COLO668 (cell line): ENCODE measurements at regions not wholly inside any gene's neighbourhood (a gene's known extent, or its start where the extent isn't known, plus 50 kb on each side); places are given as distances from the start of the nearest gene placed in this dataset.
"Not testable (repeated sequence)": the region's sequence is repeated elsewhere in the genome, so short reads cannot be mapped to it uniquely, and the experiment has no call there.

Experiments used
- DNase-seq: peaks from one replicate; lab custom pipeline; 2025; ENCODE audit not compliant: unreplicated experiment; lab: John Stamatoyannopoulos, UW

DNA sequence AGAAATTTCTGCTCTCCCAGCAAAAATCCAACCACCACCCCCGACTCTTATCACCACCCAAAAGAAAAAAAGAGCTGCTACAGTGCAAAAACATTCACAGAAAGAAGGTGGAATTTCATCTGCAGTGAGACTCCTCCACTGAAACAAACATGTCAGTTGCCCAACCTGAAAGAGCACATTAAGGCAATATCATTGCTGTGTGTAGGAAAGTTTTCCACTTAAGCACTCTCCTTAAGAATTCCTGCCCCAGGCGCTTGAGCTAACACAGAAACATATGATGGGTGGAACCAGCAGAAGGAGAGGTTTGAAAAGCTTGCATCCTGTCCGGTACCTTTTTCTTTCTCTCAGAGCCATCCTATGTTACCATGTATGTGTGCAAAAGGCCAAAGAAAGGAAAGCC is 200.8 kb upstream of the GADL1 start:
- no peak for DNase-seq

DNA sequence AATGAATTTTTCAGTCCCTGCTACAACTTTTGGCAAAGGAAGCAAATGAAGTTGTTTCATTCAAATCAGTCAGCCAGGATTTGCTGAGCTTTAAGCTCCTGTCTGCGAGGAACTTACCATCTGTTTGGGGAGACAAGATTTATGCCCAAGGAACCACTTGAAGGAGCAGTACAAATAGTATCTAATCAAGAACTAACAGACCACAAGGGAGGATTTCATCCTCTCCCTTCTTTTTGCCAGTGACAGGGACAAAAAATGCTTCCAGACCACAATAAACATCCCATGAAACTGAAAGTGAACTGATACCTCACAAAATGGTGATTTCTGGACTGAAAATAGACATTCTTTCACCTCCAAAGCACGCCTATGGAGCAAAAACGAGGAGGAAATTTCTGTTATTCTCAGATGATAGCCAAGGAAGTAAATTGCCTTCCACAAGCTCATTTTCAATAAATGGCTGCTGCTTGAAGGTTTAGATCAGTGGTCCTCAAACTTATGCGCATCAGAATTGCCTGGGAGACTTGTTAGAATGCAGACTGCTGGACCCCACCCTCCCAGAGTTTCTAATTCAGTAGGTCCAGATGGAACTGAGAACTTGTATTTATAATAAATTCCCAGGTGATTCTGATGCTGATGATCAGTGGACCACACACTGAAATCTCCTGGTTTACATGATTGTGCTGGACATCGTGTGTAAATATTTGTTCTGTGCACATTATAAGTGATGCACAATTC is 202.4 kb upstream of the GADL1 start:
- DNase-seq, result no peak

DNA sequence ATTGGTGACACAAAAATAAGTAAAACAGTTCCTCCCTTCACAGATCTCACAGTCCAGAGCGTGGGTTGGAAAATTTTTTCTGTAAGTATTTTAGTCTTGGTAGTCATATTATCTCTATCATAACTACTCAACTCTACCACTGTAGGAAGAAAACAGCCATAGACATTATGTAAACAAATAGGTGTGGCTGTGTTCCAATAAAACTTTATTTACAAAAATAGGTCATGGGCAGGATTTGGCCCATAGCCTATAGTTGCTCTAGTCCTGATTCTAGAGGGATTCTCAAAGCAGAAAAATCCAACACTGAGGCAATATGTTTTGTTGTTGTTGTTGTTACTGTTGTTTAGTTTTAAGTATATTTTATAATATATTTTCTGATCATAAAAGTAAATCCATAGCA is 206.1 kb upstream of the GADL1 start:
- DNase-seq, result no peak

DNA sequence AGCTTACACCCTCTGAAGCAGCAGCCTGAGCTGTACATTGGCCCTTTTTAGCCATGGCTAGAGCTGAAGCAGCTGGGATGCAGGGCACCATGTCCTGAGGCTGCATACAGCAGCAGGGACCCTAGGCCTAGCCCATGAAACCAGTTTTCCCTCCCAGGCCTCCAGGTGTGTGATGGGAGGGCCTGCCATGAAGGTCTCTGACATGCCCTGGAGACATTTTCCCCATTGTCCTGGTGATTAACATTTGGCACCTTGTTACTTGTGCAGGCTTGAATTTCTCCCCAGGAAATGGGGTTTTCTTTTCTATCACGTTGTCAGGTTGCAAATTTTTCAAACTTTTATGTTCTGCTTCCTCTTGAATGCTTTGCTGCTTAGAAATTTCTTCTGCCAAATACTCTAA is 206.8 kb upstream of the GADL1 start:
- DNase-seq, result not testable (repeated sequence)

DNA sequence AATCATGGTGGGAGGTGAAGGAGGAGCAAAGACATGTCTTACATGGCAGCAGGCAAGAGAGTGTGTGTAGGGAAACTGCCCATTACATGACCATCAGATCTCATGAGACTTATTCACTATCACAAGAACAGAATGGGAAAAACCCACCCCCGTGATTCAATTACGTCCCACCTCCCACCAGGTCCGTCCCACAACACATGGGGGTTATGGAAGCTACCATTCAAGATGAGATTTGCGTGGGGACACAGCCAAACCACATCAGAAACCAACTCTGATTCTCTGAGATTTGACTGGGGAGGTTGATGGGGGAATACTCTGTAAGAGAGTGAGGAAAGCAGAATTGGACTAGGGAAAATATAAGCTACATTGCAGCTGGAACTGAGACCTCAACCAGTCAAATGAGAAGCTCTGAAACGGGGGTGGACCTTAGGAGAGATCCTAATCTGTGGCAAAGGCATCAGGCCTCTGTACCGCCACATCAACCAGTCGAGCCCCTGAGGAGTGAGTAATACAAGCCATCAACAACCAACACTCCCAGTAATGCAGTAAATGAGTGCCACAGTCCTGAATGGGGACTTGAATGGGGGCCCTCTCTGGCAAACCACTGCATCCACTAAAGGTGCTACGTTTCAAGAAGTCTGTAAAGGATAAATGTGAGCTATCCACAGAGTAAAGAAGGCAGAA is 207.9 kb upstream of the GADL1 start:
- DNase-seq, result no peak

DNA sequence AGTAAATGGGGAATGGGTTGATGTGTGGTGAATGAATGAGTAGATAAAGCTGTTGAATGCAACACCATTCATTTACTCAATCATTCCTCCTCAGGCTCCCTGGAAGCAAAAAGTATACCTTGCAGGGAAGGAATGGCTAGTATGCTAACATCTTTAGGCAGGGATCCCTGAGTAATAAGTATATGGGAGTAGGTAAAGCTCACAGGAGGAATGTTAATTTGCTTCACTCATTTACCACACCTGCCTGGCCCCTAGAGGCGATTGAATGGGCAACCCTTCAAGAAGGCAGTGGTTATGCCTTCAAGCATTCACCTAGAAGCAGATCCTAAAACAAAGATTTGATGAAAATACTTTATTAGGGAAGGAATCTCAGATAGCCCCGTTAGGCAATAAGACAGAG is 208.7 kb upstream of the GADL1 start:
- no peak for DNase-seq

DNA sequence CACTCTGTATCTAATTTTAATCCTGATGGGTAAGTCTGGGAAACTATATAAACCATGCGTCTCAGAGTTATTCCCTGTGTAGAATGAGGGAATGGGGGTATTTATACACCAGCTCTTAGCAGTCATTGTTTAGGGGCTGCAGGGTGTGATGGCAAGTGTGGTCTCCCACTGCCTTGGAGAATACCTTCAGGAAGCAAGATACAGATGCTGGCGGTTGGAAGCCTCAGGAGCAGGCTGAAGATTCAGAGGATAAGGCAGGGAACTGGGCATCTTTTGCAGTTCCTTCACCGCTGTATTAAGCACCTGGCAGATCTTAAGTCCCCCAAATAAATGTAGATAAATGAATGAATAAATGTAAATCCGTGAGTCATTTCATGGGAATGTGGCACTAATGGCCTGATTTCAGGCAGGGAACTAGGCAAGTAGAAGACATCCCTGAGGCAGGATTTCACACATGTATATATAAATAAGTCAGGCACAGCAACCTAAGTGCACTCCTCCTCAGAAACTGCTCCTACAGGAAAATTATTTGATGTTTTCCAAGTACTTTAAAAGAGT is 209.2 kb upstream of the GADL1 start:
- no peak for DNase-seq

DNA sequence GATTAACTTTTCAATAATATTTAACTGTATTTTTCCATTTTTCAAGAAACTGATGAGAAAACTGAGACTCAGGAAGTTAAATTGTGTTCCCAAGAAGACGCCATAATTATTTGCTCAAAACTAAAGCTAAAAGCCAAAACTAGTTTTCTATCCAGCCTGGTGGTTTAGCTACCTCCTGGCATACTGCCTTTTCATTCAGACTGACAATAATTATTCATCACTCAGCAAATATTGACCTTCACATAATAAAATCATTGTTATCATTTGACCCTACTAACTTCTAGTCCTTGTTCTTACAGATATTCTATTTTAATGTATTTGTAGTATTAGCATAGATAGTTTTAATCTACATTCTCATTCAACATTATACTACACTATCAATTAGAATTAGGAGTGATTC is 210.6 kb upstream of the GADL1 start:
- no peak for DNase-seq

DNA sequence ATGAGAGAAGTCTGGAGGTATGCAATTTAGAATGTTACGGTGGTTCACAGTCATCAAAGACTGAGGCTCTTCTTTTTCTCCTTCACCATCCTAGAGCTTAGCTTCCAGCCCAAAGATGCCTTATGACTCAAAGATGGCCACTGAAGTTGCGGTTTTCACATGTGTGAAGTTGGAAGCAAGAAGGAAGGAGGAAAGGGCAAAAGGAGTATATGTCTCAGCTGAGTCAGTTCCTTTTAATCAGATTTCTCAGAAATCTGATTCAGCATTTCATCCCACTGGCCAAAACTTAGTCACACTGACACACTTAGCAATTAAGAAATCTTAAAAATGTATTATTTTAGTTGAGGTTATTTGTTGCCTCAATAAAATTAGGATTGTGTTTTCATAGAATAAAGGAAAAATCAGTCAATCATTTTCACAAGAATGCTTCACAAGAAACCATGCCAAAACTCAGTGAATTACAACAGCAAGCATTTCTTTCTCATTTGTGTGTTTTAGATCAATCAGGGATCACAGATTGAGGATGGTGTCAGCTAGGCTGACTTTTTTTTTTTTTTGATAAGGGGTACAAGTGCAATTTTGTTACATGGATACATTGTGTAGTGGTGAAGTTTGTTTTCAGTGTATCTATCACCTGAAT is 211.1 kb upstream of the GADL1 start:
- no peak for DNase-seq

DNA sequence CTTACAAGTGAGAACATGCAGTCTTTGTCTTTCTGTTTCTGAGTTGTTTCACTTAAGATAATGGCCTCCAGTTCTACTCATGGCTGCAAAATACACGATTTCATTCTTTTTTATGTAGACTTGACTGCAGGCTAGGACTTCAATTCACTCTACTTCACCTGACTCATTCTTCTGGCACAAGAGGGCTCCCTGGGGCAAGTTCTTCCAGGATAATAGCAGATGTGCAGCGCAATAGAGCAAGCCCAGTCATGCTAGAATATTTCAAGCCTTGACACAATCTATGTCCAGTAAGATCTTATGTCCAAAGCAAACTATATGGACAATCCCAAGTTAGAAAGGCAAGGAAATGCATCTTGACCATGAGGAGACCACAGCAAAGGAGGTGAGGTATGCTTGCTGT is 211.7 kb upstream of the GADL1 start:
- no peak for DNase-seq

DNA sequence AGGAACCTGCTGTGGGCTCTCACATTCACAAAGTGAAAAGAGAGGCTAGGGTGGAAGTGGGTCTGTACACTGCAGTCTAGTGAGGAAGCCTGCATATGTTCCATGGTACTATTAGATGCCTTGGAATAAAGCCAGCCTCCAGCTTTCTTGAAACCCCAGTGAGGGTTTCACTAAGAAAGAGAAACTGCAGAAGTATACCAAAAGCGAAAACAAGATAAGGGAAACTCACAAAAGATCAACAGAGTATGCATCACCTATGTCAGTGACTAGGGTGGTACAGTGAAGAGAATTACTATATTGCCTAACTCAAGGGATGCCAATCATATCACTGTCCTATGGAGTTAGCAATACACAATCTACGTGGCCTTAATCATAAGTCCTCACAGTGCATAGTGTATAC is 212.5 kb upstream of the GADL1 start:
- DNase-seq, result no peak

DNA sequence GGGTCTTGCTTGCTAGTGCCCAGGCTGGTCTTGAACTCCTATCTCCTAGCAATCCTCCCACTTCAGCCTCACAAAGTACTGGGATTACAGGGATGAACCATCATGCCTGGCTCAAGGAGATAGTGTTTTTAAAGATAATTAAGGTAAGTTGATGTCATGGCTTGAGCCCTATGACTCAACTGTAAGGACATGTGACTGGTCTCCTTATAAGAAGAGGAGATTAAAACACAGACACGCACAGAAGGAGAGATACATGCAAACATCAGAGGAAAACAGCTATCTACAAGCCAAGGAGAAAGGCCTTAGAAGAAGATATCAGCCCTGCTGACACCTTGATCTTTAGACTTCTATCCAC is 220.4 kb upstream of the GADL1 start:
- DNase-seq, result no peak

DNA sequence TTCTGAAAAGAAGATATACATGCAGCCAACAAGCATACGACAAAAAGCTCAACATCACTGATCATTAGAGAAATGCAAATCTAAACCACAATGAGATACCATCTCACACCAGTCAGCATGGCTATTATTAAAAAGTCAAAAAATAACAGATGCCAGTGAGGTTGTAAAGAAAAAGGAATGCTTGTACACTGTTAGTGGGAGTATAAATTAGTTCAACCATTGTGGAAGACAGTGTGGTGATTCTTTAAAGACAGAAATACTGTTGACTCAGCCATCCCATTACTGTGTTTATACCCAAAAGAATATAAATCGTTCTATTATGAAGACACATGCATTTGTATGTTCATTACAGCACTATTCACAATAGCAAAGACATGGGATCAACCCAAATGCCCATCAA is 221.1 kb upstream of the GADL1 start:
- DNase-seq, result not testable (repeated sequence)

DNA sequence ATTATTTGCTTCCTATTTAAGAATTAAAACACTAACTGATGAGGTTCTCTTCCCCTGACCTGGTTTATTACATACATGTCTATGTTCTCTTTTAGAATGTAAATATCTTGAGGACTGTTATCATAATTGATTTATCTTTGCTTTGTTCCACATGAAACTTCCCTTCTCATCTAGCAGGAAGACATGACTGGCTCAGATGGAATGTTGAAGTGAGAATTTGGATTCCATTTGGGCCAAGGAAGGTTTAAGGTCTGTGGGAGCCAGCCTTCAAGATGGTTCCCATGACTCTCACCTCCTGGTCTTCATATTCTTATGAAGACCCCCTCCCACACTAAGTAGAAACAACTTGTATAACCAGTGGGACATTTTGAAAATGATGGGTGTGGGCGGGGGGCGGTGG is 222.2 kb upstream of the GADL1 start:
- no peak for DNase-seq

DNA sequence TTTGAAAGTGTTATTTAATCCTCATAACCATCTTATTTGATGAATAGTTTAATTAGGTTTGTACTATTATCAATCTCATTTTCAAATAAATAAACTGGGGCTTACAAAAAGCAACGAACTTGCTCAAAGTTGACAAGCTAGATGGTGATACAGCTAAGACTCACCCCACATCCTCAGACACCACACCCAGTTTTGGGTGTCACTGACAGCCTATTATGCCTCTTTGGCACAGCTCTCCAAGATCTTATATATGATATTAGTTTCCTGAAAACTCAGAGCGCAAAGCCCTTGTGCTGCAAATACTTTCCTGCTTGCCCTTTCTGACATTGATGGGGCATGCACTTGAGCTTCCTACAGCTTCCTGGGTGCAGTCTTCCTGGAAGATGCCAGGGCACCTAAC is 223.4 kb upstream of the GADL1 start:
- no peak for DNase-seq

DNA sequence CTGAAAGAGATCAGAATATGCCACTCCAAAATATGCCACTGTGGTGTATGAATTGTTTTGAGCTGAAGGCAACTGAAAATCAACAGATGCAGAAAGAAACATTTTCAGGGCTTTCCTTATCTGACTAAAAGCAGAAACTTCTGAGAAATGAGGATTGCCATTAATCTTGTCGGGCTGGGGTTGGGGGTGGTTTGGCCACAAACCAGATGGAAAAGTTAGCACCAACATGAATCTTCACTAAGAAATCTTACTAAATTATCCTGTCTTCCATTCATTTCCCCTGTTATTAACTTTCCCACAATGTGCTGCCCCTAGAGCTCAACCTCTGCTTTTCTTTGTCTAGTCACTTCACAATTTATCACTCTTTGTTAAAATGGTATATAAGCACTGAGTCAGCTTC is 229.9 kb upstream of the GADL1 start:
- no peak for DNase-seq

DNA sequence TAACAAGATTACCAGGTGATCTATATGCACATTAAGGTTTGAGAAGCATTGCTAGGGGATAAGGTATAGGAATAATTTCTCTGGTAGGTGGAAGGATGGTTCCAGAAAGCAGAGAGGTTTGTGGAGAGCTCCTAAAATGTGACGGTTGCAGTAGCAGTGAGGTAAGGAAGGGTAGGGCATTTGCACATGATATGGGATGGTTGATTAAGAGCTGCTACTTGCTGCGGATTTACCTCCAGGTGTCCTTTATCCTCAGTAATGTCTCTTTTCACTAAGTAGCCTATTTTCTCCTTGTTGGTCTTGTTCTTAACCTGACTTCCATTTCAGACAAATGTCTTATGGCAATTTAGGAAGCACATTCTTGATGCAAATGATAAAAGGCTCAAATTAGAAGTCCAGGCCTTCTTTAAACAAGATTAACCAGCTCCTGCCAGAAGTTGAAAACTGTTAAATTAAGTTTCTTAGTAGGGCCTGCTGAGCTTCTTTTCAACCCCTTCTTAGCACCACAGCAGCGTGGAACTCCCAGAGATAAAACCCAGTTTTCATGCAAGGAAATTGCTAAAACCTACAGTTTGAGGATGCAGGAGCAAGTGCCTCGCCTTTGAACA is 231.1 kb upstream of the GADL1 start:
- no peak for DNase-seq

DNA sequence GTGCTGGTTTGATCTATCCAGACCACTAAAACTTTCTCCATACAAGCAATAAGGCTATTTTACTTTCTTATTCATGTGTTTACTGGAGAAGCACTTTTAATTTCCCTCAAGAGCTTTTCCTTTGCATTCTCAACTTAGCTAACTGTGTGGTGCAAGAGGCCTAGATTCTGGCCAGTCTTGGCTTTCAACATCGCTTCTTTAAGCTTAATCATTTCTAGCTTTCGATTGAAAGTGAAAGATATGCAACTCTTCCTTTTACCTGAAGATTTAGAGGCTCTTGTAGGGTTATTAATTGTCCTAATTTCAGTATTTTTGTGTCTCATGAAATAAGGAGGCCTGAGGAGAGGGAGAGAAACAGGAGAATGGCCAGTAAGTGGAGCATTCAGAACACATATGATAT is 234.8 kb upstream of the GADL1 start:
- no peak for DNase-seq

DNA sequence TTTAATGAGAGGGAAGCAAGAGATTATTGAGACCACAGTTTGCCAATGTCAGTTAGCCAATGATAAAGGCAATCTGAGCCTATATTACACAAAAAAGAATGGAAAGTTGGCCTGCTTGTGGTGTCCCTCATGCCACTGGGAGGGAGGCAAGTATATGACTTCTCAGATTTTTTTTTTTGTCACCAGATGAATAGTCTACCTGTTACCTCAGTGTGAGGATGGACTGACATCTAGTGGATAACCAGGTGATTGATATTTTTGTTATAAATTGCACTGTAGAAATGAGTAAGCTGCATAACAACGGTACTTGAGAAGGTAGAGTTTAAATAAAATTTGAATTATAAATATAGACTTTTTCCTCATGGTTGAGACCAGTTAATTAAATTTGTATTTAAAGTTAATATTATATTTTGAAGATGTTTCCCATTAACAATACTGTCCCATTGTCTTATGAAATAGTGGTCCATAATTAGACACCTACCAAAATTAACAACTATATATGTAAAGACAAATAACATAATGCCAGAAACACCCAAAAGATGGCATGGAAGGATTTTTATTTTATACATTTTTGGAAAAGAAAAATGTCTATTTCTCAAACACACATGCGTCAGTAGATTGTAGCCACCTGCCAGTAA is 237.8 kb upstream of the GADL1 start:
- DNase-seq, result no peak

DNA sequence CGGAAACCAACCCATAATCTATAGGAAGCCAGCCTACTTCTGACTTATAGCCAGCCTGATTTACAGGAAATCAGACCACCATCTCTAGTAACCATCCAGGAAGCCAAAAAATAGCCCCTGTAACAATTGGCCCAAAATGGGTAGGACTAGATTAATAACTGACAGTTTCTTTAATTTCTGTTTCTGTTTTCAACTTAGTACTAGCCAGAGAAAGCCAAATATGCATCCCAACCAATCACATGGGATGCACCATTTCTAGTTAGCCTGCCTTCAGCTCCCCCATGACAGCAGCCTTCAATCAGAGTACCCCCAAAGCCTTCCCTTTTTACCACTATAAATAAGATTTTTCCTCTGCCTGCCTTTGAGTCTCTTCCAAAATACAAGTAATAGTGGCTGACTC is 239.1 kb upstream of the GADL1 start:
- no peak for DNase-seq

DNA sequence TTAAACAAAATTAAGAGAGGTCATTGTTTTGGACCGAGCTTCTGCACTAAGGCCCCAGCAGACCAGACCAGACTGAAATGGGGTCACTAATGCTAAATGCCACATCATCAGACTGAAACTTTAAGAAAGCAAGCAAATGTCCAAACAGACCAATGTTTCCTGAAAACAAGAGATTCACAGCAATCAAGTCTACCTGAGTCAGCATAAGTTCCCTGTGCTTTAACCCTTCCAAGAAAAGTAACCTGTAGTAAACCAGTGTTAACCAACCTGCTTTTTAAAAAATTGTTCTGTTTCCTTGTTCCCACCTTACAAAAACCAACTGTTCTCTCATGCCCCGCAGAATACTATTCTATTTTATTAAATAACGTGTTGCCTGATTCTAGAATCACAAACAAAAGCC is 241.1 kb upstream of the GADL1 start:
- no peak for DNase-seq
